Hepatocyte (in vitro differentiated cells): ENCODE measurements at regions not wholly inside any gene's neighbourhood (a gene's known extent, or its start where the extent isn't known, plus 50 kb on each side); places are given as distances from the start of the nearest gene placed in this dataset.

Experiments
- EZH2phosphoT487 ChIP-seq: fragments of 200-600 bp; sonication (generic); IDR thresholded peaks from one replicate; pipeline ENCODE4 v1.6.1; 2018; ENCODE audit warnings: antibody characterized with exemption, mild to moderate bottlenecking, low read depth, moderate library complexity; ENCODE audit not compliant: unreplicated experiment, severe bottlenecking
- TF ChIP-seq, protein P1 (sequence below): fragments of 200-600 bp; sonication (generic); IDR thresholded peaks from 2 replicates; pipeline ENCODE4 v1.5.1; 2016; ENCODE audit warnings: antibody characterized with exemption, mild to moderate bottlenecking; ENCODE audit not compliant: poor library complexity

DNA sequence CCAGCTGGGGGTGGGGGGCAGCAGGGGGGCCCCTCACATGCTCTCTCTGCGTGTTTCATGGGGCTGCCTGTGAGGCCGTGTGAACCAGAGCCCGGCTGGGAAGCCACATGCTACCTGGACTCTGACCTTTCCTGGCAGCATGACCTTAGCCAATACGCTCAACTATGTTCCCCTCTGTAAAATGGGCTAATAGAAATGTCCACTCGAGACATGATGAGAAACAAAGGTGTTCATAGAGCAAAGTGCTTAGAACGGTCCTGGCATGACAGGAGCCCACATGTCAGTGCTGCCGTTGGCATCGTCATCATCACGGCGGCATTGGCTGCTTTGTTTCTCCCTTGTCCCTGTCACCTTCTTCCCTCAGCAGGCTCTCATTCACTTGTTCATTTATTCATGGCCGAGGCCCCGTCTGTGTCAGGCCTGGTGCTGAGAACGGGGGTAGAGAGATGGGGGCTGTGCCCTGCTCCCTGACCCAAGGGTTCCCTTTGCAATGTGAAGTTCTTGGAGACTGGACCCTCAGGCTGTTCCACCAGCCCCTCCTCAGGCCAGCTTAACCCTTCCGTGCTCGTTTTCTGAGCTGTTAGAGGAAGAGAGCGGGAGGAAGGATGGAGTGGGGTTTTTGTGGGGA lies 291.4 kb downstream of the SEC14L1 start:
- TF ChIP-seq EZH2phosphoT487 = no peak
- TF ChIP-seq, protein P1, sequence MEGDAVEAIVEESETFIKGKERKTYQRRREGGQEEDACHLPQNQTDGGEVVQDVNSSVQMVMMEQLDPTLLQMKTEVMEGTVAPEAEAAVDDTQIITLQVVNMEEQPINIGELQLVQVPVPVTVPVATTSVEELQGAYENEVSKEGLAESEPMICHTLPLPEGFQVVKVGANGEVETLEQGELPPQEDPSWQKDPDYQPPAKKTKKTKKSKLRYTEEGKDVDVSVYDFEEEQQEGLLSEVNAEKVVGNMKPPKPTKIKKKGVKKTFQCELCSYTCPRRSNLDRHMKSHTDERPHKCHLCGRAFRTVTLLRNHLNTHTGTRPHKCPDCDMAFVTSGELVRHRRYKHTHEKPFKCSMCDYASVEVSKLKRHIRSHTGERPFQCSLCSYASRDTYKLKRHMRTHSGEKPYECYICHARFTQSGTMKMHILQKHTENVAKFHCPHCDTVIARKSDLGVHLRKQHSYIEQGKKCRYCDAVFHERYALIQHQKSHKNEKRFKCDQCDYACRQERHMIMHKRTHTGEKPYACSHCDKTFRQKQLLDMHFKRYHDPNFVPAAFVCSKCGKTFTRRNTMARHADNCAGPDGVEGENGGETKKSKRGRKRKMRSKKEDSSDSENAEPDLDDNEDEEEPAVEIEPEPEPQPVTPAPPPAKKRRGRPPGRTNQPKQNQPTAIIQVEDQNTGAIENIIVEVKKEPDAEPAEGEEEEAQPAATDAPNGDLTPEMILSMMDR = no peak
